ENCODE measurements at regions not wholly inside any gene's neighbourhood (a gene's known extent, or its start where the extent isn't known, plus 50 kb on each side); places are given as distances from the start of the nearest gene placed in this dataset.

GRCh38 chr5:116998024-116998423 lies 423.4 kb upstream of the SEMA6A start:
- Histone ChIP-seq H3K27me3 (ENCODE audit: control insufficient read depth, insufficient read depth, low read length) (no peaks in the 10 kb centered on the region), H3K36me3 (ENCODE audit: control insufficient read depth, insufficient read depth, low read length) (no peaks in the 10 kb centered on the region), H3K4me3 (ENCODE audit: low read depth, low read length) (no peak overlapping the region)
- DNase-seq (ENCODE audit: low read depth) (no peak), FAIRE-seq (no peak)
- TF ChIP-seq CTCF (IDR thresholded peaks at IDR 0.05; ENCODE audit: insufficient read depth, low read length, severe bottlenecking): no peak

GRCh38 chr5:116992681-116993080 lies 418.1 kb upstream of the SEMA6A start:
- no peak for TF ChIP-seq CTCF (IDR thresholded peaks at IDR 0.05; ENCODE audit: insufficient read depth, low read length, severe bottlenecking)
- Histone ChIP-seq H3K27me3 (ENCODE audit: control insufficient read depth, insufficient read depth, low read length) (no peaks in the 10 kb centered on the region), H3K4me3 (ENCODE audit: low read depth, low read length) (no peak overlapping the region), H3K36me3 (ENCODE audit: control insufficient read depth, insufficient read depth, low read length) (no peaks in the 10 kb centered on the region)
- no peak for FAIRE-seq
- DNase-seq (ENCODE audit: low read depth): no peak

GRCh38 chr5:116989995-116990394 lies 415.4 kb upstream of the SEMA6A start:
- Histone ChIP-seq H3K27me3 (ENCODE audit: control insufficient read depth, insufficient read depth, low read length) (no peaks in the 10 kb centered on the region), H3K4me3 (ENCODE audit: low read depth, low read length) (no peak overlapping the region), H3K36me3 (ENCODE audit: control insufficient read depth, insufficient read depth, low read length) (no peaks in the 10 kb centered on the region)
- no peak for TF ChIP-seq CTCF (IDR thresholded peaks at IDR 0.05; ENCODE audit: insufficient read depth, low read length, severe bottlenecking)
- FAIRE-seq (no peak), DNase-seq (ENCODE audit: low read depth) (no peak)

- no peak for FAIRE-seq
- H3K4me3 ChIP-seq (ENCODE audit: low read depth, low read length): no peak overlapping the region
- no peak for DNase-seq (ENCODE audit: low read depth)
- no peaks in the 10 kb centered on the region for H3K27me3 ChIP-seq (ENCODE audit: control insufficient read depth, insufficient read depth, low read length)
- no peaks in the 10 kb centered on the region for H3K36me3 ChIP-seq (ENCODE audit: control insufficient read depth, insufficient read depth, low read length)
- TF ChIP-seq CTCF (IDR thresholded peaks at IDR 0.05; ENCODE audit: insufficient read depth, low read length, severe bottlenecking): no peak
These were observed 407.4 kb upstream of the SEMA6A start for GRCh38 chr5:116982035-116982434.

GRCh38 chr5:116980581-116980980 lies 406.0 kb upstream of the SEMA6A start:
- no peak overlapping the region for H3K4me3 ChIP-seq (ENCODE audit: low read depth, low read length)
- H3K36me3 ChIP-seq (ENCODE audit: control insufficient read depth, insufficient read depth, low read length): no peaks in the 10 kb centered on the region
- no peaks in the 10 kb centered on the region for H3K27me3 ChIP-seq (ENCODE audit: control insufficient read depth, insufficient read depth, low read length)
- DNase-seq (ENCODE audit: low read depth): no peak
- TF ChIP-seq CTCF (IDR thresholded peaks at IDR 0.05; ENCODE audit: insufficient read depth, low read length, severe bottlenecking): no peak
- no peak for FAIRE-seq

GRCh38 chr5:116976767-116977166 lies 402.1 kb upstream of the SEMA6A start:
- FAIRE-seq: no peak
- no peak for TF ChIP-seq CTCF (IDR thresholded peaks at IDR 0.05; ENCODE audit: insufficient read depth, low read length, severe bottlenecking)
- DNase-seq (ENCODE audit: low read depth): no peak
- Histone ChIP-seq H3K4me3 (ENCODE audit: low read depth, low read length) (no peak overlapping the region), H3K27me3 (ENCODE audit: control insufficient read depth, insufficient read depth, low read length) (no peaks in the 10 kb centered on the region), H3K36me3 (ENCODE audit: control insufficient read depth, insufficient read depth, low read length) (no peaks in the 10 kb centered on the region)

All from bronchial epithelial cell (primary cell).